HG02763 (cell line): ENCODE measurements at regions not wholly inside any gene's neighbourhood (a gene's known extent, or its start where the extent isn't known, plus 50 kb on each side); places are given as distances from the start of the nearest gene placed in this dataset.
"Not testable (repeated sequence)": the region's sequence is repeated elsewhere in the genome, so short reads cannot be mapped to it uniquely, and the experiment has no call there.

ENCODE experiments used
- ATAC-seq: cut with Tn5 transposase; IDR thresholded peaks from one replicate; pipeline ENCODE4 v1.9.1; 2021; ENCODE audit warnings: mild to moderate bottlenecking, moderate library complexity; ENCODE audit not compliant: unreplicated experiment

GRCh38 chr6:102832021-102832420 lies 1438.5 kb downstream of the GRIK2 start:
- no peak for ATAC-seq

- no peak for ATAC-seq
These were observed 1426.6 kb downstream of the GRIK2 start for GRCh38 chr6:102820098-102820497.

- ATAC-seq, result no peak
These were observed 1421.7 kb downstream of the GRIK2 start for GRCh38 chr6:102815207-102815606.

- ATAC-seq, result no peak
These were observed 1420.2 kb downstream of the GRIK2 start for GRCh38 chr6:102813489-102814275.

GRCh38 chr6:102812242-102812641 lies 1418.7 kb downstream of the GRIK2 start:
- ATAC-seq, result no peak

GRCh38 chr6:102808944-102809505 lies 1415.5 kb downstream of the GRIK2 start:
- ATAC-seq, result not testable (repeated sequence)

GRCh38 chr6:102799051-102799450 lies 1405.5 kb downstream of the GRIK2 start:
- no peak for ATAC-seq

GRCh38 chr6:102798636-102799035 lies 1405.1 kb downstream of the GRIK2 start:
- no peak for ATAC-seq

- no peak for ATAC-seq
These were observed 1400.2 kb downstream of the GRIK2 start for GRCh38 chr6:102793752-102794151.

GRCh38 chr6:102774326-102774725 lies 1380.8 kb downstream of the GRIK2 start:
- no peak for ATAC-seq

GRCh38 chr6:102773636-102774035 lies 1380.1 kb downstream of the GRIK2 start:
- ATAC-seq, result no peak

GRCh38 chr6:102766963-102767362 lies 1373.5 kb downstream of the GRIK2 start:
- ATAC-seq, result no peak

- ATAC-seq, result no peak
These were observed 1370.8 kb downstream of the GRIK2 start for GRCh38 chr6:102764317-102764716.

GRCh38 chr6:102763891-102764290 lies 1370.4 kb downstream of the GRIK2 start:
- ATAC-seq, result no peak

- no peak for ATAC-seq
These were observed 1368.4 kb downstream of the GRIK2 start for GRCh38 chr6:102761872-102762271.

GRCh38 chr6:102759415-102759814 lies 1365.9 kb downstream of the GRIK2 start:
- no peak for ATAC-seq

GRCh38 chr6:102758536-102758935 lies 1365.0 kb downstream of the GRIK2 start:
- ATAC-seq, result not testable (repeated sequence)

GRCh38 chr6:102749210-102749971 lies 1355.9 kb downstream of the GRIK2 start:
- ATAC-seq, result no peak

- no peak for ATAC-seq
These were observed 1353.4 kb downstream of the GRIK2 start for GRCh38 chr6:102746941-102747340.

GRCh38 chr6:102742754-102743356 lies 1349.3 kb downstream of the GRIK2 start:
- no peak for ATAC-seq

- ATAC-seq, result no peak
These were observed 1348.5 kb downstream of the GRIK2 start for GRCh38 chr6:102742028-102742427.
